Choroid plexus epithelial cell (primary cell): ENCODE measurements at regions not wholly inside any gene's neighbourhood (a gene's known extent, or its start where the extent isn't known, plus 50 kb on each side); places are given as distances from the start of the nearest gene placed in this dataset.
"Not testable (repeated sequence)": the region's sequence is repeated elsewhere in the genome, so short reads cannot be mapped to it uniquely, and the experiment has no call there.

ENCODE experiments used
- DNase-seq: peaks from one replicate; pipeline ENCODE4 v3.0.0-alpha.2; 2010; ENCODE audit warnings: low read depth
- H3K4me3 ChIP-seq: 2 replicates; pipeline ENCODE4 v1.5.1; 2011; ENCODE audit warnings: low read depth, mild to moderate bottlenecking, control low read depth, low read length, moderate library complexity
- TF ChIP-seq, protein P1 (sequence below): conservative IDR thresholded peaks from 2 replicates; pipeline ENCODE4 v1.5.1; 2011; ENCODE audit warnings: low read depth, mild to moderate bottlenecking, control low read depth, inconsistent platforms, low read length, moderate library complexity

DNA sequence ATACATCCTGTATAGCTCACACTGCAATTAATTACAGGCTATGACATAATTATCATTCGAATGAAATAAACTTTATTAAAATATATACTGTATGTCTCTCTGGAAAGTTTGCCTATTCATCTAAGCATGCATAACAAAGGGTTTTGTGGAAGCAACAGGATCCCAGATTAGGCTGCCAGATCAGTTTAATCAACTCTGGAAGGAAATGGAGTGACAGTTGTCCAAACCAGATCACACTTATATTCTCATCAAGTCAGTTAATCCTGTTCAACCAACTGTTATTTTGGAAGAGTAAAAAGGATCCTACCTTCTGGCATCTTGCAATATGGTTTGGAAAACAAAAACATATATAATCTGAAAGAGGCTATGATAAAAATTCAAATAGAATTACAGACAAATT, 312.2 kb downstream of the FAT4 start:
- no peak for DNase-seq
- TF ChIP-seq, protein P1, sequence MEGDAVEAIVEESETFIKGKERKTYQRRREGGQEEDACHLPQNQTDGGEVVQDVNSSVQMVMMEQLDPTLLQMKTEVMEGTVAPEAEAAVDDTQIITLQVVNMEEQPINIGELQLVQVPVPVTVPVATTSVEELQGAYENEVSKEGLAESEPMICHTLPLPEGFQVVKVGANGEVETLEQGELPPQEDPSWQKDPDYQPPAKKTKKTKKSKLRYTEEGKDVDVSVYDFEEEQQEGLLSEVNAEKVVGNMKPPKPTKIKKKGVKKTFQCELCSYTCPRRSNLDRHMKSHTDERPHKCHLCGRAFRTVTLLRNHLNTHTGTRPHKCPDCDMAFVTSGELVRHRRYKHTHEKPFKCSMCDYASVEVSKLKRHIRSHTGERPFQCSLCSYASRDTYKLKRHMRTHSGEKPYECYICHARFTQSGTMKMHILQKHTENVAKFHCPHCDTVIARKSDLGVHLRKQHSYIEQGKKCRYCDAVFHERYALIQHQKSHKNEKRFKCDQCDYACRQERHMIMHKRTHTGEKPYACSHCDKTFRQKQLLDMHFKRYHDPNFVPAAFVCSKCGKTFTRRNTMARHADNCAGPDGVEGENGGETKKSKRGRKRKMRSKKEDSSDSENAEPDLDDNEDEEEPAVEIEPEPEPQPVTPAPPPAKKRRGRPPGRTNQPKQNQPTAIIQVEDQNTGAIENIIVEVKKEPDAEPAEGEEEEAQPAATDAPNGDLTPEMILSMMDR: no peak
- no peak overlapping the region for H3K4me3 ChIP-seq

DNA sequence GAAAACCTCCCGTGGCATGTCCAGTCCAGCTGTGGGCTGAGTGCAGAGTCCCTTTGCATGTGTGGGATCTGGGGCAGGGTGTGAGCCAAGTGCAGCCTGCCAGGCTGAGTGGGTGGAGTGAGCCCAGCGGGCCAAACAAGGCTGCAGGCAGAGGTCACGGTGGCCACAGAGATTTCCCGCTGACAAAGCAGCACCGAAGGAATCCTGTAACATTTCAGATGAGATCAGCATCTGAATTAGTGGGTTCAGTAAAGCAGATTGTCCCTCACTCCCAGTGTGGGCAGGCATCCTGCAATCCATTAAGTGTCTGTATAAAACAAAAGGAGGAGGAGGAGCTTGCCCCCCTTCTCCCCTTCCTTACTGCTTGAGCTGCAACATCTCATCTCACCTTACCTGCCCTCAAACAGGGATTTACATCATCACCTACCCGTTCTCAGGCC, 324.4 kb downstream of the FAT4 start:
- H3K4me3 ChIP-seq: no peak overlapping the region
- TF ChIP-seq, protein P1: no peak
- peak; percentile 22 for DNase-seq

DNA sequence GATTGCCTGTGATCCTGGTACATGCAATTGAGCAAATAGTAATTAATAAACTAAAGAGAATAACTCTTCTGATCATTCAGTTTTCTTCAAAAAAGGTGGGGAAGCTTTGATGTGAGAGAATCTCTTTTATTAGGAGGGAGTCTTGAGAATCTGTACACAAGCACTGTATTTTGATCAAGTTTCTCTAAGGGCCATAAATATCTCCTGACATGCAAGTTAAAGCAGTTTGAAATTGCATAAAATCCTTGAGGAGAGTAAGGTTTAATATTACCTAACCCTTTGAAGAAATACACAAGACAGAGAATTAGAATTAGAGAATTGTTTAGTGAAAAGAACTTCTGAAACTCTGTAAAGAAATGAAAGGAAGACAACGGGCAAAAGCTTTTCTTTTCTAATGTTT, 326.9 kb downstream of the FAT4 start:
- DNase-seq: no peak
- TF ChIP-seq, protein P1: no peak
- H3K4me3 ChIP-seq: no peak overlapping the region

DNA sequence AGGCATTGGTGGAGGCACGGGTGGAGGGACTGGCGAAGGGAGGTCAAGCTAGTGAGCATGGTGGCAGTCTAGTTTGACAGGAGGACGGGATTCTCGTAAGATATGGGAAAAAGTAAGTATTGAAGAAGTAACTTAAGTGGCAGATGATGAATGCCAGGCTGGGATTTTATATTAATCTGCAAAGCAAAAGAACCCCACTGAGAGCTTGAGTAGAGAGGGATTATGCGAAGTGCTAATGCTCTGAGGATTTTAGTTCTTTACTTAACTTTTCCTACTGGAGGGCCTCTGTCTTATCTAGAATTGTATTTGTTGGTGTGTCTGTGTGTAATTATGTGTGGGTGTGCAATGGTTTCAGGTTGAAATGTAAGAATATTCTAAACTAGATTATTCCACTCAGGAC, 327.9 kb downstream of the FAT4 start:
- H3K4me3 ChIP-seq: no peak overlapping the region
- TF ChIP-seq, protein P1: no peak
- DNase-seq: no peak

DNA sequence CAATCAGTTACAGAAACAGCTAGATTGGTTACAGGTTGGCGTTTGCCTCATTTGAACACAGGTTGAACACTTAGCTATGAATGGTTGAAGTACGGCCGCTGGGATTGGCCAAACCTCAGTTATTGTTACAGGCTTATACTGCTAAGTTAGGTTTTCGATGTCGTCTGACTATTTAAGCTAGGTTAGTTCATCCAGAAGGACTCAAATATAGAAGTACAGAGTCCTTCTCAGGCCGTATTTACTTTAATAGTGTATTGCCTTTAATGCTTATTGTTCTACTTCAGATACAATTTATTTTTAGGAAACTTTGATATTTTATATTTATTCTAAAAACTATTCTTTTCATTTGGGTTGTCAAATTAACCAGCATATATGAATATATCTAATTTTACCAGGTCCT, 334.7 kb downstream of the FAT4 start:
- DNase-seq: no peak
- TF ChIP-seq, protein P1: no peak
- no peak overlapping the region for H3K4me3 ChIP-seq

DNA sequence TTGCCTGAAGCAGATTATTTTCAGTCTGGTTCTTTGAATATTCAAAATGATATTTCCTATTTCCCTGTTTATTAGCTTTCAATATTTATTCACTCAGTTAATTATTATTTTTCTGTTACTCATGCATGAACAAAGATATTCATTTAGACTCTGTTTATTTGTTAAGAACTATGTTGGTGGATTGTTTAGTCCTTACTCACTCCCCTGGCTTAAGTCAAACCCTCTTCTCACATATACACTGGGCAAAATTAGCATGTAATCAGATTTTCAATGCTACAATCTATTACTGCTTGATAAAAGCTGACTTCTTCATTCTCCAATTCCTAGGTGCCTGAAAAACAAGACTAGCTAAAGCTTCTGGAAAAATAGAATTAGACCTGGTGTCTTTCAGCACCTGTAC, 335.8 kb downstream of the FAT4 start:
- no peak overlapping the region for H3K4me3 ChIP-seq
- peak; percentile 9 for DNase-seq
- TF ChIP-seq, protein P1: no peak

DNA sequence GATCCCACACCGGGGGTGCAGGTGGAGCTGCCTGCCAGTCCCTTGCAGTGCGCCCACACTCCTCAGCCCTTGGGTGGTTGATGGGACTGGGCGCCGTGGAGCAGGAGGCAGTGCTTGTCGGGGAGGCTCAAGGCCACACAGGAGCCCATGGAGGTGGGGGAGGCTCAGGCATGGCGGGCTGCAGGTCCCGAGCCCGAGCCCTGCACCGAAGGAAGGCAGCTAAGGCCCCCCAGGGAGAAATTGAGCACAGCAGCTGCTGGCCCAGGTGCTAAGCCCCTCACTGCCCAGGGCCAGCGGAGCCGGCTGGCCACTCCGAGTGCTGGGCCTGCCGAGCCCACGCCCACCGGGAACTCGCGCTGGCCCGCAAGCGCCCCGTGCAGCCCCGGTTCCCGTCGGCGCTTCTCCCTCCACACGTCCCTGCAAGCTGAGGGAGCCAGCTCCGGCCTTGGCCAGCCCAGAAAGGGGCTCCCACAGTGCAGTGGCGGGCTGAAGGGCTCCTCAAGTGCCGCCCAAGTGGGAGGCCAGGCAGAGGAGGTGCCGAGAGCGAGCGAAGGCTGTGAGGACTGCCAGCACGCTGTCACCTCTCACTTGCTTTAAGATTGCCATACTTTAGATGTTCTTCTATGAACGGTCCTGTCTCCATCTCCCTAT, 337.1 kb downstream of the FAT4 start:
- not testable (repeated sequence) for H3K4me3 ChIP-seq, DNase-seq
